ENCODE measurements at regions not wholly inside any gene's neighbourhood (a gene's known extent, or its start where the extent isn't known, plus 50 kb on each side); places are given as distances from the start of the nearest gene placed in this dataset.
"Not testable (repeated sequence)": the region's sequence is repeated elsewhere in the genome, so short reads cannot be mapped to it uniquely, and the experiment has no call there.

DNA sequence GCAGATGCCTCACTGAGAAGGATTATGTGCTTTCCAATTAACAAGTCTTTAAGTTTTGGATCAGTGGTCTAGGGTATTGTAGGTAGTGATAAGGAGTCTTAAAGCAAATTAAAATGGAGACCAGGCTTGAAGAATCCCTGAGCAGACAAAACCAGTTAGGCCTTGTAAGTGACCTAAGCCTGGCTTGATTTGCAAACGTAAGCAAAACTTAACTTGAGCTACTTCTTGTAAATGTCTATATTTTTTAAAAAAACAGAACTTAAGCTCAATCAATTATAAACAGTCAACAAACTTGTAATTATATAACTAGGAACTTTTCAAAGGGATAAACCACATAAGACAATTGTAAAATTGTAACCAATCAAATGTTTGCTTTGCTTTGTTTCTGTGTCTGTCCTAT, 72.7 kb upstream of the NALF2 start:
- DNase-seq, result no peak

DNA sequence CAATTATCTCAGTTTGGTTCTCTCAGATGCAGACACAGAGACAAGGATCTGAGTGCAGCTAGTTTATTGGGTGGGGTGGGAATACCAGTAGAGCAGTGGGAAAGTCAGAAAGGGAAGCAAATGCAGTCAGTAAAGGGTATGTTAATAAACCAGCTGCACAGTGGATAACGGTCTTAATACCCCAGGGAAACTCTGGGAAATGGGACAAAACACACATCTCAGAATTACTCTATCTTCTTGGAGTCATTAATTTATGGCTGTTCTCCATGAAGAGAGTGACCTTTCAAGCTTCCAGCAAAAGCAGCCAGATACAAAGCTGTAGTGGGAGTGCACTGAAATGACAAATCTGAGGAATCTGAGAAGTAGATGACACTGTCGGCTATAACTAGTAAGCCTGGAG, 73.3 kb upstream of the NALF2 start:
- no peak for DNase-seq

DNA sequence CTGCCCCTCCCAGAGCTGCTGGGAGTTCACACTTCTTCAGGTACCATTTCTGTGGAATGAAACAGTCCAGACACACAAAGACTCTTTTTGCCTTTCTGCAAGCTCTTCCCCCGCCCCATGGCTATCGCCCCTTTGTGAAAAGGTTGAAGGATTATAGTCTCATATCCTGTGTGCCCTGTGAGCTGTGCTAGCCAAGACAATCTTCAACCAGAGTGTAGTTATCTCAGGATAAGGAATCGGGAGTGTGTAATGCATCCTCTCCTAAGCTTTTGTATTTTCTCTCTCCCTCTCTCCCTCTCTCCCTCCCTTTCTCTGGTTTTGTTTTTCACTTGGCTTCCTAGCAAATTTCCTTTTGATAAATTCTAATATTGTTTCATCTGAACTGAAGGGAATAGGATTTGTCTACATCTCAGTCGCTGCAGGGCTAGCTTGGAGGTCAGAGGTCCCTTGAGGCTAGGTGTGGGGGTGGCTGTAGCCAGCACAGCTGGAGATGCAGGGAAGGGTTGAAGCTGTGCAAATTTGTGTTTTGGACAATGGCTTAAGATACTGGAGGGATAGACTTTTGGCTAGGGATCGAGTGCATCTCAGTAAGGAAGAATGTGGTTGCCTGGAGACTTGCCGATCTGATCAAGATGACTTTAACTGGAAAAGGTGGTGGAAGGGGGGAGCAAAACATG, 74.6 kb upstream of the NALF2 start:
- DNase-seq, result no peak

DNA sequence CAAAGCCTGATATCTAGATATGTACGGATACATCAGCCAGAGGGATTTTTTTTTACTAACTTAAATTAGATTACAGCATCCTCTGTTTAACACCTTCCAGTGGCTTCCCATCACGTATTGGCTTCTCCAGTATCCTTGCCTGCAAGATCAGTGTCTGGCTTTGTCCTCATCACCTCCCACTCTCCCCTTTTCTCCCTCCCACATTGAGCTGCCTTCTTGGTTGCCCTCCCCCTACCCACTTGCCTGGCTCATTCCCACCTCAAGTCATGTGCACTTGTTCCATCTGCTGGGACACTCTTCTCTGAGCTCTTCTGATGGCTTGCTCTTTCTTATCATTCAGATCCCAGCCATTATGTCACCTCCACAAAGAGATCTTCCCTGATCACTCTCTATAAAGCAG, 75.9 kb upstream of the NALF2 start:
- DNase-seq, result no peak

DNA sequence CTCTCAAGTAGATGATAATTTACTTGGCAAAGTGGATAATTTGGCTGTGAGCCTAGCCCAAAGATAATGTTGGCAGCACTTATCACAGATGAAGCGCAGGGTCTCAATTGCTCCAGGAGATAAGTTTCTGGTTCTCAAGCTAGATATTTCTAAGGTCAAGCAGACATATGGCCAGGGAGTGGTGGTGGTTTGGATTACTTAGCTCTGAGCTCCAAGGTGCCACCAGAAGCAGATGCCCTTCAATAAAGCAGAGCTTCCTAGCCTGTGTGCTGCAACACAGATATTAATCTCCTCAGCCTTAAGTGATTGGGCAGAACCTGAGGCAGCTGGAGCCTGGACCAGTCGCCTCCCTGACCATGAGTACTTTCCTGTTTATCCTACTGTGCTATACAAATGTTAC, 79.2 kb upstream of the NALF2 start:
- DNase-seq, result no peak

DNA sequence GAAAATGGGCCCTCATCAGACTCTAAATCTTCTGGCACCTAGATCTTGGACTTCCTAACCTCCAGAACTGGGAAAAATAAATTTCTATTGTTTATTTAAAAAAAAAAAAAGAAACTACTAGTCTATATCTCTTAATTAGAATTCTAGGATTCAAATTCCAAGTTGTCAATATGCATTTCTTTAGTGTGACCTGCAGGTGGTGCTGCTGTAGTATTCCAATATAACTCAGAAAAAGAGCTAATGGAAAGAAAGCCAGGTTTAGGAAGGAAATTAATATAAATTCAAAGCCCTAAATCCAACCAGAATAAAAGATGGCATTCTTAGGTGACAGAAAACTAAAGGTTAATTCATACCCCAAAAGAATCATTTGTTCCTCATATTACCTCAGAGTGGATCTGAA, 80.0 kb upstream of the NALF2 start:
- peak in 1 of 2 experiments; percentile 1 for DNase-seq

DNA sequence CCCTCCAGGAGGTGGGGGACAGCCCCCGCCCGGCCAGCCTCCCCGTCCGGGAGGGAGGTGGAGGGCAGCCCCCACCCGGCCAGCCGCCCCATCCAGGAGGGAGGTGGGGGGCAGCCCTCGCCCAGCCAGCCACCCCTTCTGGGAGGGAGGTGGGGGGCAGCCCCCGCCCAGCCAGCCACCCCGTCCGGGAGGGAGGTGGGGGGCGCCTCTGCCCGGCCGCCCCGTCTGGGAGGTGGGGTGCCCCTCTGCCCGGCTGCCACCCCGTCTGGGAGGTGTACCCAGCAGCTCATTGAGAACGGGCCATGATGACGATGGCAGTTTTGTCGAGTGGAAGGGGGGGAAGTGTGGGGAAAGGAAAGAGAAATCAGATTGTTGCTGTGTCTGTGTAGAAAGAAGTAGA, 81.9 kb upstream of the NALF2 start:
- not testable (repeated sequence) for DNase-seq

DNA sequence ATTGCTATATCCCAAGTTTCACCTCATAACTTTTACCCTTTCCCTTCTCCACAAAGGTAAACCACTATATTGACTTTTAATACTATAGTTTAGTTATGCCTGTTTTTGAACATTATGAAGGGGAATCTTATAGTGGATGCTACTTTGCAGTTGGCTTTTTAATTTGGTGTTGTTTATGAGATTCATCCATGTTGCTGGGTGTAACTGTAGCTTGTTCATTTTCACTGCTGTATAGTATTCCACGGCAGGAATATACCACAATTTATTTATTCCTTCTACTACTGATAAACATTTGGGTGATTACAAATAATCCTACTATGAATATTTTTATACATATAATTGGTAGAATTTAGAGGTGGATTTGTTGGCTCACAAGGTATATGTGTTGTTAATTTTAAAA, 88.4 kb upstream of the NALF2 start:
- no peak for DNase-seq

DNA sequence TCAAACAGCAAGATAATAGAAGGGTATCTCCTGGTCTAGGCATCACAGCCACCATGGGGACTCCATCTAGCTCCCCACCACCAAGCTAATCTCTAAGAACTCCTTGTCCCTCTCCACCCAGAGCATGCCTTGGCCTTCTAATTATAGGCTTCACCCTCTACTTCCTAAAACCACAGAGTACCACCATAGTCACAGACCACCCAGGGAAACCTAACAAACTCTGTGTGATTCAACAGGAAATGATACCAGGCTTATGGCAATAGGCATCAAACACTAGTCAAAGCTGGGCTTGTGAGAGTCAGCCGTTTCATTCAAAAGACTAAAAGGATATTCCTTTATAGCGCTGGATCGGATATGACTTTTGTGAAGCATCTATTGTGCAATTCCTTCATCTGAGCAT, 91.5 kb upstream of the NALF2 start:
- no peak for DNase-seq

DNA sequence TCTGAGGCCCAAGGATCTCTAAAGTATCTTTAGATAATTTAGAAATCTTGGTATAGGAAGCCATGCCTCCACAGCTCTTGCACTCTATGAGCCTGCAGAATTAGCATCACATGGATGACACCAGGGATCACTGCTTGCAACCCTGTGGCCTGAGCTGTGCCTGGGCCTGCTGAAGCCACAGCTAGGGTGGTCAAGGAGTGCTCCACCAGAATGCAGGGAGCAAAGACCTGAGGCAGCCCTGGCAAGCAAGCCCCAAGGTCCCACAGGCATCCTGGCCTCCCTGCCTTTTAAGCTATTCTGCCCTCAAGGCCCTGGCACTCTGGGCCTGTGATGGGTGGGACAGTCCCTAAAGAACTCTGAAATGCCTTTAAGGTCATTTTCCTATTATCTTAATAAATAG, 105.2 kb upstream of the NALF2 start:
- no peak for DNase-seq

DNA sequence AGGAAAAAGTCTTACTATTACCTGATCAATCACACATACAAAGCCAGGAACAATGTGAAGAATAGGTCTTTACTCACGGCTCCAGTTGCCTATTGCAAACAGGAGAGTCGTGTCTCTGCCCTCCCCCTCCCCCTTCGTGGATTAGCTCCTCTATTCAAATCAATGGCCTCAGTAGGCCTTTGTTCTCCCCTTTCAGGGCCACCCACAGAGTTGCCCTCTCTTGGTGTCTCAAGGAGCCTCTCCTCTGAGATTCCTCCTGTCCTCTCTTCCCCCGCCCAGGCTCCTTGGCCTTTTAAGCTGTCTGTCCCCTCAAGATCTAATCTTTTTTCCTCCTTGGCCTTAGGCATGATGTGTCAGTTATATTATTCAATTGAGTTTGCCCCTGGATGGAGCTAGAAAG, 107.2 kb upstream of the NALF2 start:
- DNase-seq, result no peak

DNA sequence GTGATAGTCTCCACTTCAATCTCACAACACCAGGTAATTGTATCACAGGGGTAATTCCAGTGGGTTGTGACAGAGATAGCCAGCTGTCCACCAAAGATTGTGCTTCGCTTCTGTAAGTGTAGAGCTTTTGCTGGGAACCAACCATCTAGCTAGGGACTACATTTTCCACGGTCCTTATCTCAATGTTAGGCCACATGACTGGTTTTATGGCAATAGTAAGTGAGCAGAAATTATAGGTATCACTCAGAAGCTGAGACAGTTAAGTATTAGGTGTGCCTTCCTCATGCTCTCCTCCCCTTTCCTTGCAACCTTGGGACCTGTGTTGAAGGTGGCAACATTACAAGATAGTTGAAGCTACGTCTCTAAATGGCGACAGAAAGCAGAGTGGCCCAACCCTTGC, 108.8 kb upstream of the NALF2 start:
- no peak for DNase-seq

DNA sequence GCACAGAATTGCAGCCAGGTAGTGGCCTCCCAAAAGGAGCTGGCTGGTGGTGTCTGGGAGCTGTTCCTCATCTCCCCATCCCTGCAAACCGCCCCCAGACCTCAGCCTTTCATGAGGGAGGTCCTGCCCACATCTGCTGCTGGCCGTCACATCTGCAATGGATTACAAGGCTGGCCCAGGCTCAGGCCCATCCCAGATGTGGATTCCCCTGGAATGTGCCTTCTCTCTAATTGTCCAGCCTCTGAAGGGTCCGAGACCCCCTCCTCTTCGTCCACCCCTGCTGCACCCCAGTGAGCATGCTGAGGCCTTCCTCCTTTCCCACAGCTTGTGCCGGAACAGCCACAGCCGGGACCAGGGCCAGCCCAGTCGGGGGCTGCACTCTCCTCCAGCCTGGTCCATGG, 115.0 kb upstream of the NALF2 start:
- DNase-seq, result no peak

DNA sequence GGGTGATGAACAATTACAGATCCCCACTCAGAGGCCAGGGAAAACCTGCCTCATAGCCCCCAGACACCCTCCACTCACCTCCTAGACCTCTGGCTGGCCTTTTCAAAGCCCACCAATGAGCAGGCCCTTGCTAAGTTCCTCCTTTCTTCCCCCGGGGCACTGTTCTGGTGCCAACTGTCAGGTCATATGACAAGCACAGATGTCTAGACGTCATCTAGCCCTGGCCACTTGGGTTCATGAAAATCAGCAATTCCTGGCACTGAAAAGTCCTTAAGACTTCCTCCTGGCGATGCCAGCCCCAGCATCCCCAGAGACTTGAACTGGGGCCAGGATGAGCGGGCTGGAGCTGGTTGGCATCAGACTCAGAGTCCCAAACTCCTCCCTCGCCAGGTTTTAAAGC, 115.6 kb upstream of the NALF2 start:
- DNase-seq, result no peak

DNA sequence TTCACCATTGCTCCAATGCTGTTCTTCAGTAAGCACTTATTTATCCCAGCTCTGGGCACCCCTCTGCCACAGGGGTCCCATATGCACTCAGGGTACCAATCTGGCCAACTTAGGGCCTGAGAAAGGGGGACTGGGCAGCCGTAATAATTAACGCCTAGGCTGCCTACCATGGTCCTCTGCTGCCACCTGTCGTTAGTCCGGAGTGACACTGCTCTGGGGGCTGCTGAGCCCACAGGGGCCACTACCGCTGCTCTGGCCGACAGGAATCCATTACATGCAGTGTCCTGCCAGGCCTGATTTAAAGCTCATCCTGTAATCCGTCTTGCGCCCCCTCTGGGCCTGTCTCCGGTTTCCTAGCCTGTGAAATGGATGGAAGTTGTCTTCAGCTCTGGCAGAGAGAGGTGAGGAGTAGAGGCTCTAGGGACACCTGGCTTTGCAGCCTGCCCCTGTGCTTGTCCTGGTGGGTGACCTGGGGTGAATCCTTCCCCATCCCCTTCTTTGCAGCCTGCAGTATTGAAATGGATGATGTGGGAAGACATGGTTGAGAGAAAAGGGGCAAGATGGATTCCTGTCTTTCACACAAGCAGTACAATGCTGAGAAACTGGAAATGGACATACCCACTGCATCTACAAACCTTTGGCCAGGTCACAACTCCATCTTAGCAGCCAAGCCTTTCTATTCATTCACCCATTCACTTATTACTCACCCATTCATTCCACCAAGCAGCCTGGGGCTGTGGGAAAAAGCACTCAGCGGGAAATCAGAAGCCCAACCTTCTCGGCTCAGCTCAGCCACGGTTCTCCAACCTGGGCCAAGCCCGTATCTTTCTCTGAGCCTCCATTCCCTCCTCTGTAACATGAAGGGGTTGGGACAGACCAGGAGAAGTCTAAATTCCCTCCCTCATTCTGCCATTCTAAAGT, 116.3 kb upstream of the NALF2 start:
- no peak for DNase-seq

DNA sequence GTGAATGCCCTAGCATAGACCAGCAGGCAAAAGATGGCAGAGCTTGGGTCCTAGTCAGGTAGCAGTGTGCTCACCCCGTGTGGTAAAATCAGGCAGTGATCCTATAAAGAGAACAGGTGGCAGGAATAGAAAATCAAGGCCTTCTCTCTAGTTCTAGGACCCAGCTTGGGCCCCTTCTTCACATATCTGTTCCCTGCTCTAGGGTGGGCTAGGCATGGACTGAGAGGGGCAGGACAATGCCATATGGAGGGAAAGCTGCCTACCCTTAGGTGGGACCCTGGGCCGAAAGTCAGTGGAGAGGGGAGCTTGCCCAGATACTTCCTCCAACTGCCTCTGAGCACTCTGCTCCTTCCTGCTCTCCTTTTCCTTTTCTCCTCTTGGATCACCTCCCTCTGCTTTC, 117.4 kb upstream of the NALF2 start:
- no peak for DNase-seq

DNA sequence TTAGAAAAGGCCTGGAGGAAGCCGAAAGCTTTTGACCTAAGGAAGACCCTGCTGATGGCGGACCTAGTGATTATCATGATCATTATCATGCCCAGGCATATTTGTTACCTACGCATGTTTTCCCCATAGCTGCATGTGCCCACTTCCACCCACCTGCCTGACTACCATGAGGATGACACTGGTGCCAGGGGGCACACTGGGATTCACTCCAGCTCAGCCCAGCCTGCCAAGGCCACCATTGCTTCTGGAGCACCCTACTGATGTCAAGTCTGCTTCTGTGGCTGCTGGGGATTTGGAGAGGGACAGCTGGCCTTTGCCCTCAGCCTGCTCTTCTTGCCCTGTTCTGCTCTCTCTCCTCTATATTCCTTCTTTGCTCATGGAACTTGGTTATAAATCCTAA, 124.7 kb upstream of the NALF2 start:
- DNase-seq, result no peak

DNA sequence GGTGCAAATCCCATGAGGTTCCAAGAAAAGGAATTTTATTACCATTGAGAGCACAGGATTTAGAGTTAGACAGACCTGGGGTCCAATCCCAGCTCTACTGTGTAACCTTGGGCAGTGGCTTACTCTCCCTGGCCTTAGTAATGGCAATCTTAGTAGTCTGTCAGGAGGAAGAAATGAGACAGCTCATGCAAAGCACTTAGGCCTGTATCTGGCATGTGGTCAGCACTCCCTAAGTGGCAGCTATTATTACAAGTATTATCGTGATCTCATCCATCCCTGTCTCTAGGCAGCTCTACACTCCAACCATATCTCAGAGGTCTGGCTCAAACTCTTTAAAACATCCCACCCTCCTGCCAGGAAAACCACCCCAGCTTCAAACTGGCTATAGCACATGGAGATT, 129.6 kb upstream of the NALF2 start:
- no peak for DNase-seq

DNA sequence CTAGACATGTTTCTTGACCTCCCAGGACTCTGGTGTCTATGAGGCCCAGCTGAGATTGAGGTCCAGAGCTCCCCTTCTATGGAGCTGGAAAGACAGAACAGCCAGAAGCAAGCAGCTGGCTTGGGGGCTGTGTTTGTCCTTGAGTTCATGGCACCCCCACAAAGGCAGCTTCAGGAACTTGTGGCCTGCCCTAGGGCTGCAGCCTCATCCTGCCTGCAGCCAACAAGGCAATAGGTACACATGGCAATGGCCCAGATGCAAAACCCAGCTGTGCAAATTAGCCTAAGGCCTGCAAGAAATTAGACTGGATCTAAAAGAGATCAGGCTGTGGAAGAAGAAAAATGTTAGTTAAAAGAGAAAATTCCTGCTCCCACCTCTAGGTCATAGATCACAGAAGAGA, 131.7 kb upstream of the NALF2 start:
- DNase-seq, result no peak

DNA sequence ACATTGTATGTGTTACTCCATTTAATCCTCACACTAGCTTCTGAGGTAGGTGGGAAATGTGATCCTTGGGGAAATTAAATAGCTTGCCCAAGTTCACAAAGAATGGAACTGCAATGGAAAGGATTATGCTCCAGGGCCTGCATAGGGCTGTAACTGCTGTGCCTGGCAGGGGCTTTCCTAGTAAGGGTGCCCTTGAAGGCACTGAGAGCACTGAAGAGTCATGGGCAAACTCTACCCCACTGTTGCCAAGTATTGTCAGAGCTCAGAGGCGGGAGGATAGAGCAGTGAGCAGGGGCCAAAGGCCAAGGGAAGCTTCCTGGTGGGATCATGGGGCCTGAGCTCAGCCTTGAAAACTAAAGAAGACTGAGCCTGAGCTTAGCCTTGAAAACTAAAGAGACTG, 133.0 kb upstream of the NALF2 start:
- DNase-seq, result no peak

DNA sequence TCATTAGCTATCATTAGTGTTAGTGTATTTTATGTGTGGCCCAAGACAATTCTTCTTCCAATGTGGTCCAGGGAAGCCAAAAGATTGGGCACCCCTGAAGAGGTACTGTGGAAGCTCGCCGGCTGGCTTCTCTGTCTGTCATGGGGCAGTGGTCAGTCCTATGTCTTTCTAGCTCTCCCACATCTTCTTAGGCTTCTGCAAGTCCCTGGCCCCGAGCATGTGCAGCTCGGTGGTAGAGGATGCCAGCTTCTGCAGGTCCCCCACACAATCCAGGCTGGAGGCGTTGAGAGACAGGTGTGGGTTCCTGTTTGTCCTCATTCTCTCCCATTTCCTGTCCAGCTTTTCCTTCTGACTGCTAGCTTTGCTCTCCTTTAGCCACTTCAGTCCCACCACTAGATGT, 134.1 kb upstream of the NALF2 start:
- no peak for DNase-seq

DNA sequence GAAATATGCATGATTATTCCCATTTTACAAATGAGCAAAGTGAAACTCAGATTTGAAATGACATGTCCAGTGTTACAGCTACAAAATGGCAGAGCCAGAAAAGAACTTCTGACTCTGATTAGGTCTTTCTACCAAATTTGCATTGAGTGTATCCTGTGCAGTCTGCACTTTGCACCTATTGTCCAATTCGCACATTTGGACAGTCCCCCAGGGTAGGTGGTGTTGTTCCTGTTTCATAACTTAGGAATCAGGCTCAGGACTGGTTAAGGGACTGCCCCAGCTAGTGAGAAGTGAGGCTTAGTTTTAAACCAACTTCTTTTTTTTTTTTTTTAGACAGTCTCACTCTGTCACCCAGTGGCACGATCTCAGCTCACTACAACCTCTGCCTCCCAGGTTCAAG, 137.9 kb upstream of the NALF2 start:
- no peak for DNase-seq

DNA sequence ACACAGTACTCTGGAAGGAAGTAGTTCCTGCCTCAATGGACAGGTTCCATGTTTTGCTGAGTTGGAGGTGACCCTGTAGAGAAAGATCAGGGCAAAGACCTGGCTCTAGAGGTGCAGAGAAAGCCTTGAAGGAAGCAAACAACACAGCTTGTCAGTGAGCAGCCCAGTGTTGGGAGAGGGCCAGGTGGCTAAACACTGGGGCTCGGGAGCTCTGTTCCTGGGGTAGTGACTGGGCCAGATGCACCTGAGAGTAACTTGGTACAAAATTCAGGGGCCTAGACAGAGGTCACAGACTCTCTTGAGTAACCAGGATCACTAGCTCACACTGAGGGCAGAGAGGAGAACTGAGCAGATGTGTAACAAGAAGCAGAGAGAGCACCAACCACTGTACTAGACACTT, 138.4 kb upstream of the NALF2 start:
- no peak for DNase-seq

DNA sequence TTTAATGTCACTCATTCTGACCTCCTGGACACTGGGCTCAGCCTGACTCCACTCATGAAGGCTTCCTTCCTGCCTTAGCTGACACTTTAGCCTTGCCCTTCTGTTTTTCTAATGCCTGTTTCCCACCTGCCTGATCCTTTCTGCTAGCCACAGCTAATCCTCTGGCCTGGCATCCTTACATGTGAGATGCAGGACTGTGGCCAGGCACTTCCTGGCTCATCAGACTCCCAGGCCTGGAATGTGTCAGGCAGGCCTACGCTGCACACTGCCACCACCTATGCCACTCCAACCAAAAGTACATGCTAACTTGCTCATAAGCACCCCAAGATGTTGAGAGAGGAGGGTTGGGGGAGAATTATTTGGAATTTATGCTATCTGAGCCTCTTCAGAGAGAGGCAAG, 138.8 kb upstream of the NALF2 start:
- no peak for DNase-seq

DNA sequence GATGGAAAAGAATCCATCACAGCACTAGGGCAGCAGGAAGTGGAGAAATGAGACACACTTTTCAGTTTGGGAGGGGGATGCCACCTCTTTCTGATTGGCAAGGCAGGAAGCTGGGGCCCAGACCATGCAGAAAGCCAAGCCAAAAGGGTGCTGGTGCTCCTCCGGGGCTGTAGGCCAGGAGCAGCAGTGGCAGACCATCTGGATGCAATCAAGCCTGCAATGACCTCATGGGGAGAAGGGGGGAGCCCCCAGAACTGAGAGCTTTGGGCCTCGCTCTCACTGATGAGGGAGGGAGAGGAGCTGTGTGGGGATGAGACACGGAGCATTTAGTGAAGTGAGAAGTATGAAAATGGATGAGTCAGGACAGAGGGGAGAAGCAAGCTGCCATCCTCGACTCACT, 141.3 kb upstream of the NALF2 start:
- DNase-seq, result no peak
